Glomerular endothelial cell (primary cell): ENCODE measurements at regions not wholly inside any gene's neighbourhood (a gene's known extent, or its start where the extent isn't known, plus 50 kb on each side); places are given as distances from the start of the nearest gene placed in this dataset.
"Not testable (repeated sequence)": the region's sequence is repeated elsewhere in the genome, so short reads cannot be mapped to it uniquely, and the experiment has no call there.

ENCODE experiments used
- DNase-seq: peaks from one replicate; pipeline ENCODE4 v3.0.0-alpha.2; 2011; ENCODE audit warnings: low read depth, low spot score; ENCODE audit errors: extremely low read depth

GRCh38 chr6:155837474-155837873 is 381.8 kb upstream of the NOX3 start:
- no peak for DNase-seq

GRCh38 chr6:155832596-155832995 is 377.0 kb upstream of the NOX3 start:
- peak; percentile 42 for DNase-seq

- no peak for DNase-seq
Observed at GRCh38 chr6:155830531-155830930, 374.9 kb upstream of the NOX3 start.

- no peak for DNase-seq
Observed at GRCh38 chr6:155829646-155830045, 374.0 kb upstream of the NOX3 start.

- no peak for DNase-seq
Observed at GRCh38 chr6:155828989-155829388, 373.4 kb upstream of the NOX3 start.

GRCh38 chr6:155818698-155819097 is 363.1 kb upstream of the NOX3 start:
- DNase-seq, result no peak

GRCh38 chr6:155813548-155813947 is 357.9 kb upstream of the NOX3 start:
- no peak for DNase-seq

GRCh38 chr6:155807243-155807642 is 351.6 kb upstream of the NOX3 start:
- DNase-seq, result no peak

- DNase-seq, result no peak
Observed at GRCh38 chr6:155801046-155801445, 345.4 kb upstream of the NOX3 start.

- not testable (repeated sequence) for DNase-seq
Observed at GRCh38 chr6:155798876-155799275, 343.2 kb upstream of the NOX3 start.

GRCh38 chr6:155795173-155795796 is 339.6 kb upstream of the NOX3 start:
- DNase-seq, result no peak

GRCh38 chr6:155791891-155792290 is 336.3 kb upstream of the NOX3 start:
- no peak for DNase-seq

GRCh38 chr6:155791186-155791585 is 335.5 kb upstream of the NOX3 start:
- no peak for DNase-seq

GRCh38 chr6:155787168-155787567 is 331.5 kb upstream of the NOX3 start:
- no peak for DNase-seq

GRCh38 chr6:155786528-155786927 is 330.9 kb upstream of the NOX3 start:
- DNase-seq, result no peak

- no peak for DNase-seq
Observed at GRCh38 chr6:155782739-155783459, 327.3 kb upstream of the NOX3 start.

GRCh38 chr6:155782320-155782731 is 326.7 kb upstream of the NOX3 start:
- DNase-seq, result peak; percentile 92

- no peak for DNase-seq
Observed at GRCh38 chr6:155779456-155779855, 323.8 kb upstream of the NOX3 start.

GRCh38 chr6:155778336-155778735 is 322.7 kb upstream of the NOX3 start:
- no peak for DNase-seq

- no peak for DNase-seq
Observed at GRCh38 chr6:155771822-155772221, 316.2 kb upstream of the NOX3 start.

- DNase-seq, result no peak
Observed at GRCh38 chr6:155770856-155771255, 315.2 kb upstream of the NOX3 start.

- DNase-seq, result no peak
Observed at GRCh38 chr6:155770313-155770712, 314.7 kb upstream of the NOX3 start.
